ENCODE measurements at regions not wholly inside any gene's neighbourhood (a gene's known extent, or its start where the extent isn't known, plus 50 kb on each side); places are given as distances from the start of the nearest gene placed in this dataset.

DNA sequence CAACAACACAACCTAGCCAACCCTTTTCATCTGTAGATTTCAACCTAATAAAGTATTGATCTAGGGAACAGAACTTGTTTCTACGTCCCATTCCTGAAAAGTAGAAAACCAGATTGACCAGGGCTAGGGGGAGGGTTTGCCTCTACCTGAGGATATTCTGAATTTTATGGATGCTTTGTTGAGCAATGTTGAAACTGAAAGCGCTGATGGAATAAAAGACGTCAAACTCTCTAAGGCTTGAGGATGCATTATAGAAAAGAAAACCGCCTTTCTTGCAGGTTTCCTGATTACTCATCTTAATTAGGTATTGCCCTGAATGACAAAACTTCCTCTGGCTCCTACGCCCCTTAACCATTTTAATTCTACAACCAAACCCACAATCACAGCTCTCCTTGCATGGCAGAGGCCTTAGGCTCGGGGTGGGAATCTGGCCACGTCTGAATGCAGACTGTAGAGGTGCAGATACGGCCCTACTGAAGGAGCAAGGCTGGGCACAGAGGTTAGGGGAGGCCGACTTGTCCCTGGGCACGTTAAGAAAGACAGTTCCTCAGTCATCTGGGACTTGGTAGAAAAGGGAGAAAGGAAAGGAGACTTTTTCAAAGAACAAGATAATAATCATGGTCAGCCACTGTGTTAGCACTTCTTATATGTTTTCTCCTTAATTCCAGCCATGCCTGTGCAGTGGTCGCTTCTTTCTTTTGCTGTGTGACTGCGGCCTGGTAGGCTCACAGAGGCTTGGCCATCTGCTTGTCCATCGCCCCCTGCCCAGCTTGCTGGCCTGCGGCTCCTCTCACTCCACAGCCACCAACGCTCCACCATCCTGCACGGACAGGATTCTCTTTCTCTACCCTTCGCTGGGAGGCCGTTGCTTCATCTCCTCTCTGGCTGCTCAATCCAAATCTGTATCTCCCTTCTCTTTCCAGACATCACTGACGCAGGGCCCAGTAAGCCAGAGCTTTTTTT, 209.5 kb downstream of the VAPA start:
- TF ChIP-seq, protein P1, sequence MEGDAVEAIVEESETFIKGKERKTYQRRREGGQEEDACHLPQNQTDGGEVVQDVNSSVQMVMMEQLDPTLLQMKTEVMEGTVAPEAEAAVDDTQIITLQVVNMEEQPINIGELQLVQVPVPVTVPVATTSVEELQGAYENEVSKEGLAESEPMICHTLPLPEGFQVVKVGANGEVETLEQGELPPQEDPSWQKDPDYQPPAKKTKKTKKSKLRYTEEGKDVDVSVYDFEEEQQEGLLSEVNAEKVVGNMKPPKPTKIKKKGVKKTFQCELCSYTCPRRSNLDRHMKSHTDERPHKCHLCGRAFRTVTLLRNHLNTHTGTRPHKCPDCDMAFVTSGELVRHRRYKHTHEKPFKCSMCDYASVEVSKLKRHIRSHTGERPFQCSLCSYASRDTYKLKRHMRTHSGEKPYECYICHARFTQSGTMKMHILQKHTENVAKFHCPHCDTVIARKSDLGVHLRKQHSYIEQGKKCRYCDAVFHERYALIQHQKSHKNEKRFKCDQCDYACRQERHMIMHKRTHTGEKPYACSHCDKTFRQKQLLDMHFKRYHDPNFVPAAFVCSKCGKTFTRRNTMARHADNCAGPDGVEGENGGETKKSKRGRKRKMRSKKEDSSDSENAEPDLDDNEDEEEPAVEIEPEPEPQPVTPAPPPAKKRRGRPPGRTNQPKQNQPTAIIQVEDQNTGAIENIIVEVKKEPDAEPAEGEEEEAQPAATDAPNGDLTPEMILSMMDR (IDR thresholded peaks at IDR 0.05), result no peak
- no peak for TF ChIP-seq POLR2AphosphoS5 (IDR thresholded peaks at IDR 0.05; ENCODE audit: insufficient read depth in 1 of 2, low read depth in 1 of 2)
